Right ventricle myocardium superior (tissue), 1 donor: ENCODE measurements at regions not wholly inside any gene's neighbourhood (a gene's known extent, or its start where the extent isn't known, plus 50 kb on each side); places are given as distances from the start of the nearest gene placed in this dataset.
"Not testable (repeated sequence)": the region's sequence is repeated elsewhere in the genome, so short reads cannot be mapped to it uniquely, and the experiment has no call there.

Experiments used
- ATAC-seq: fragments of 200-7000 bp; cut with Tn5 transposase; one replicate; pipeline ENCODE4 v1.9.1; 2020; ENCODE audit warnings: mild to moderate bottlenecking; ENCODE audit not compliant: poor library complexity
- DNase-seq: peaks from one replicate; pipeline ENCODE4 v3.0.0-alpha.2; 2020
- intact Hi-C: fragments of 100-400 bp; cut with DNase I; formaldehyde crosslinking; loops from one replicate; pipeline ENCODE4 v1.11.2; 2022
- donor health status: DM: no; HTN: yes; CAD: no; lungs with severe emphysema.

DNA sequence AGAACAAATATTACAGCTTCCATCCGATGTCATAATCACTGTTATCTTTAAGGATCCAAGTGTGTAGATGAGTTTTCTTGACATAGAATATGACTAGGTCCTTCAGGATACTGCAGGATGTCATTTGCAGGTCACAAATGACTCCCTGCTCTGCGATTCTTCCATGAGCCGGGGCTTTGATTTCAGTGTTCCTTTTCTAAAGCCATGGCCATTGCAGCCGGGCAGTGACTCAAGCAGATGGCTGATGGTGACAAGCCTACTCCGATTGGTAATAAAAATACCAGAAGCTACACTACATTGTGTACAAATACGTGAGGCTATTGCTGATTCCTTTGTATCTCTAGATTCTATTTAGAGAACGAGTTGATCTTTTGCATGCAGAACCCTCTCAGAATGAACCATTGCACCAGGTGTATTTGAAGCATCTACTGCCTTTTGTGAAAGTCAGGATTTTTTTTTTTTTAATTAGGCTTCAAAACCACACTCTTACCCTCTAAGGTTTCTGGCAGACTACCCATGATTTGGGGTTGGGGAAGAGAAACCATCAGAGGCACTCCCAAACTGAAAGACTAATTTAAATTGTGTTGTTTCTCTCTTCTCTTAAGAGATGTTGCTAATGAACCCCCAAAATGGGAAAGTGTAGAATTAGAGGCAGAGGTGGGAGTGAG lies 271.0 kb upstream of the ADRA1B start:
- intact Hi-C loops, result no loop called here
- DNase-seq (no peak), ATAC-seq (peak; percentile 25)

DNA sequence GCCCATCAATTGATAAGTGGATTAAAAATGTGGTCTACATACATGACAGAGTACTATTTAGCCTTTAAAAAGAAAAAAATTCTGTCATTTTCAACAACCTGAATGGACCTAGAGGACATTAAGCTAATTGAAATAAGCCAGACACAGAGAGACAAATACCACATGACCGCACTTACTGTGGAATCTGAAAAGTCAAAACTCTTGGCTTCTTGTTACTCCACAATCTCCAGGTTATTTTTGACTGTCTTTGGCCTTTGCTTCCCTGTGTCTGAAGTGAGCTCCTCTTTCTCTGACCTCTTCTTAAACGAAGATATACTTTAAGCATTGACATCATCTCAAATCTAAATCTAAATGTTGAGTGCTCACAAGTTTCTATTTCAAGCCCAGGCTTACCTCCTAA lies 265.5 kb upstream of the ADRA1B start:
- DNase-seq, result no peak
- peak; percentile 89 for ATAC-seq
- intact Hi-C loops, result no loop called here

GRCh38 chr5:159655757-159656409 lies 260.4 kb upstream of the ADRA1B start:
- DNase-seq, result no peak
- ATAC-seq, result peak; percentile 34
- intact Hi-C loops, result no loop called here

- no peak for ATAC-seq
- no peak for DNase-seq
- intact Hi-C loops, result no loop called here
Measured at GRCh38 chr5:159657298-159657697, 259.0 kb upstream of the ADRA1B start.

DNA sequence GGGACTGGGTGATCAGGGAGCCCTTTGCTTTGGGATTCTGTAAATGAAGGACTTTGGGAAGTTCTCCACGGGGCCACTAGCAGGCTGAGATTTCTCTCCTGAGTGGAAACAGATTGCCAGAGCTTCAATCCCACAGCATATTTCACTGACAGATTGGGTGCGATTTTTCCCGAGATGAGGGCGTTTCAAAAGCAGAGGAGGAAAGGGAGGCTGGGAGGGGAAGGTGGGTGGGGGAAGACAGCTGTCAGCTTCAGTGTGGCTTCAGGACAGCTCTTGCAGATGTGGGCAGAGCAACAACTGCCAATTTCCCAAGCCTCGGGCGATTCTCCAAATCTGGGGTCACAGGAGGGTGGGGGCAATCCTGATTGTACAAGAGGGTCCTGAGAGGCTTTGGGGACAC lies 258.5 kb upstream of the ADRA1B start:
- ATAC-seq (peak; percentile 35), DNase-seq (no peak)
- intact Hi-C loops, result no loop called here

DNA sequence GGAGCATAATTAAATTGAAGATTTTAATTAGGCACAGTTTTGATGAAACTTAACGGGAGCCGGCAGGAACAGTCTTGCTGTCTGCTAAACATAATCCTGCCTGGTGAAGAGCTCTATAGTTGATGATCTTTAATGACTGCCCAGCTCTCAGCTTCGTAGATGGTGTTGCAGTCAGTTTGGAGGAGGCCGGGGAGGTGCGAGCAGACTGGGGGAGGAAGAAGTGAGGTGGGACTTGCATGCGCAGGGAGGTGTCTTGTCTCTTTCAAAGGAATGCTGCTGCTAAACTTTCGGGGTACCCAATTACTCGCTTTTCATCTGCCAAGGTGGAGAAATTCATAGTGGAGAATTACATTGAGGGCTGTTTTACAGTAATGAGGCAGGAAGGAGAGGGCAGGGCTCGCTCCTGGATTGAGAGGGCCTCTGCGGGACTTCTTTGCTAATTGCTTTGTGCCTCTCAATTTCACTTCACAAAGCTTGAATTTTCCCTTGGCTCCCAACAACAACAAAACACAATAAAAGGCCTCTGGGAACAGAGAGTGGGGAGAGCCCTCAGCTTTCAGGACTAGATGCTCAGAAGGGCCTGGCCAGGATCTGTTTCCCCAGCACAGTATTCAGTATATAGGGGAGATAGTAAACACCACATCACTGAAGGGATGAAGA lies 257.9 kb upstream of the ADRA1B start:
- intact Hi-C loops, result no loop called here
- no peak for ATAC-seq

DNA sequence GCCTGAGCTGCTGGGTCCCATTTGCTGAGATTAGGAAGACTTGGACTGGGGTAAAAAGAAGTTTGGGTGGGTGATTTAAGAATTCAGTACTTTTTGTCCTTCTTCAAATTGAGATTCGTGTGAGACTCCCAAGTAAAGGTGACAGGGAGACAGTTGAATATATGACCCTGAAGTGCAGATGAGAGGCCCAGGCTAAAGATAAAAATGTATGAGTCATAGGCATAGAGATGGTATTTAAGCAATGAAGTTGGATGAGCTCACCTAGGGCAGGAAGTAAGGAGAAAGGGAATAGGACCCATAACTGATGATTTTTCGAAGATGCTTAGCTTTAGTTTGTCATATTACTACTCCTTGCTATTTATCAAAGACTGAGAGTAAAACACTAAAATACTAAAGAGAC lies 255.9 kb upstream of the ADRA1B start:
- intact Hi-C loops, result no loop called here
- ATAC-seq (no peak), DNase-seq (no peak)

More for the DNA sequence above, 257.9 kb upstream of the ADRA1B start:
- no peak for DNase-seq

DNA sequence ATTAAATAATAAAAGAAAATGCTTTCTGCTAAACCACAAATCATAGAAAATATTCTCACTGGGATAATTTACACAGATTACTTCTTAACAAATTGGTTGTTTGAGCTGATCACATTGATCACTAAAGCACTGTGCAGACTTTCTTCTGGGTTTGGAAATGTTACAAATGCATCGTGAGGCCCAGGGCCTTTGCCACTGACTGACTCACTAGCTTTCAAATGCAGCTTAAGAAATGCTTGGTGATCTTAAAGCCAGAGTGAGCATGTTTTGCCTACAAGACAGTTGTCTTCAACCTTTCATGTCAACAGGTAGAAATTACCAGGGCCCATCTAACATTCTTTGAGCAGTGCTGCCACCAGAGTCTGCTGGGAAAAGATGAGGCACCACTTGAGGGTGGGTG lies 252.3 kb upstream of the ADRA1B start:
- ATAC-seq, result no peak
- DNase-seq, result no peak
- intact Hi-C loops, result no loop called here

DNA sequence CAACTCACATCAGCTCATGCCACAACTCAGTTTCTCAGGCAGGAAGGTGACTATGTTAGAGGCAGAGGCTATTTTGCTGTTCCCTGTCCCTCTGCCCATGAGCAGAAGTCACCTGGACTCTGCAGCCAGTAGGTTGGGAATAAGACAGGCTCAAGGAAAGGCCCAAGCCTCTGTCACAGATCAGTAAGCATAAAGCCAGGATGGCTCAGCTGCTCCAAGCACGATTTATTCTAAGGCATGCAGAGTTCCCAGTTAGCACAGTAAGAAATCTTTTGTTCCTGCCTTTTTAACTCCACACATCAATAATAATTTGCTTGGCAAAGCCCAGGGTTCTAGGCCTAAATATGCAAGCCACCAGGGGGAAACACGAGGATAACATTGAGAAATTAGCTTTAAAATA lies 249.0 kb upstream of the ADRA1B start:
- no peak for DNase-seq
- intact Hi-C loops, result no loop called here
- no peak for ATAC-seq

DNA sequence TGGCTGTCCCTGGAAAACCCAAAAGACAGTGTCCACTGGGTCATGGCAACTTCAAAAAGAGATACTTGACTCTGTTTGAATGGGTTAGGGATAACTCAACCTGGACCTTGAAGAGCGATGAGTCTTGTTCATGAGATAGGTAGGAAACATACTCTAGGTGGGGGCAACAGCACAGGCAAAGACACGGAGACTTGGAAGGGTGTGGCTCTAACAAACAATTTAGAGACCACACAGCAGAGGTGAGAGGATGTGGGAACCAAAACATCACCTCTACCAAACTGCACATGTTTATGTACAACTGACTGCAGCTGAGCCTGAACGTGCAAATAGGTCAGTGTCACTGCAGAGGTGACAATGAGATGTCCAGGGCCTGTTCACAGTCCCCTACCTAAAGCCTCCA lies 247.7 kb upstream of the ADRA1B start:
- DNase-seq (no peak), ATAC-seq (no peak)
- intact Hi-C loops, result no loop called here

DNA sequence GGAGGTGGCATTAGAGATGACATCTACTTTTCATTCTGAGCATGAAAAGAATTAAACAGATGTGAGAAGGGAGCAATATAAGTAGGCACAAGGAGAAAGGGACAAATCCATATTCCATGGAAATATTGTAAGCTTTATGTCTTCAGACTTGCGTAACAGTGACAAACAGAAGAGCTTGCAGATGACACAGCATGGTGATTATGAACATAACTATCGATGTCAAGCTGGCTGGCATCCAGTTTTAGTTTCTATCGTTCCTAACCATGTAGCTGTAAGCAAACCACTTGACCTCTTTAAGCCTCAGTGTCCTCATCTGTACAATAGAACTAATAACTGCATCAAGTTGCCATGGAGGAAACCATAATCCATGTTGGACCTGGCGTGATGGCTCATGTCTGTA lies 246.7 kb upstream of the ADRA1B start:
- ATAC-seq (no peak), DNase-seq (no peak)
- intact Hi-C loops, result no loop called here

GRCh38 chr5:159671886-159672285 lies 244.4 kb upstream of the ADRA1B start:
- no peak for ATAC-seq
- intact Hi-C loops, result no loop called here
- DNase-seq, result no peak

- no peak for ATAC-seq
Measured at GRCh38 chr5:159673538-159673937, 242.7 kb upstream of the ADRA1B start.

DNA sequence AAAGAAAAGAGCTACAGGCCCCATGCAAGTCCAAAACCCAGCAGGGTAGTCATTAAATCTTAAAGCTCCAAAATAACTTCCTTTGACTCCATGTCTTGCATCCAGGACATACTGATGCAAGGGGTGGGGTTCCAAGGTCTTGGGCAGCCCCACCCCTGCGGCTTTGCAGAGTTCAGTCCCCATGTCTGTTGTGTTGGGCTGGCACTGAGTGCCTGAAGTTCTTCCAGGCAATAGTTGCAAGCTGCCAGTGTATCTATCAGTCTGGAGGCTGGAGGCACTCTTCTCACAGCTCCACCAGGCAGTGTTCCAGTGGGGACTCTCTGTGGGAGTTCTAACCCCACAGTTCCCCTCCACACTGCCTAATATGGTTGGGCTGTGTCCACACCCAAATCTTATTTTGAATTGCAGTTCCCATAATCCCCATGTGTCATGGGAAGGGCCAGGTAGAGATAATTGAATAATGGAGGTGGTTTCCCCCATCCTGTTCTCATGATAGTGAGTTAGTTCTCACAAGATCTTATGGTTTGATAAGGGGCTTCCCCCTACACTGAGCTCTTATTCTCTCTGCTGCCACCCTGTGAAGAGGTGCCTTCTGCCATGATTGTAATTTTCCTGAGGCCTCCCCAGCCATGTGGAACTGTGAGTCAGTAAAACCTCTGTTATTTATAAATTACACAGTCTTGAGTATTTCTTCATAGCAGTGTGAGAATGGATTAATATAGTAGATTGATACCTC lies 237.5 kb upstream of the ADRA1B start:
- no peak for DNase-seq
- intact Hi-C loops, result no loop called here

More at GRCh38 chr5:159673538-159673937, 242.7 kb upstream of the ADRA1B start:
- no peak for DNase-seq
- intact Hi-C loops, result no loop called here

GRCh38 chr5:159680095-159680494 lies 236.2 kb upstream of the ADRA1B start:
- intact Hi-C loops, result no loop called here
- no peak for DNase-seq
- no peak for ATAC-seq

More for the DNA sequence above, 237.5 kb upstream of the ADRA1B start:
- ATAC-seq, result no peak

GRCh38 chr5:159681661-159682060 lies 234.6 kb upstream of the ADRA1B start:
- ATAC-seq, result no peak
- DNase-seq, result no peak
- intact Hi-C loops, result no loop called here

DNA sequence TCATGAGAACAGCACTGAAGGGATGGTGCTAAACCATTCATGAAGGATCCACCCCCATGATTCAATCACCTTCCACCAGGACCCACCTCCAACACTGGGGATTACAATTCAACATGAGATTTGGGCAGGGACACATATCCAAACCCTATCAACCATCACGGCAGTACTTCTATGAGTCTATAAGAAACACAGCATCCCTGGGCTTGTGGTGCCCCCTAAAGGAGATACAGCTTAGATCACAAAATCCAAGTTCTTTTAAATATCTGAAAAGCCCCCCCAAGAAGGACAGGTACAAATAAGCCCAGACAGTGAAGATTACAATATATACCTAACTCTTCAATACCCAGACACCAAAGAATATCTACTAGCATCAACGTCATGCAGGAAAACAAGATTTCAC lies 233.7 kb upstream of the ADRA1B start:
- DNase-seq (no peak), ATAC-seq (no peak)
- intact Hi-C loops, result no loop called here

GRCh38 chr5:159687892-159688291 lies 228.4 kb upstream of the ADRA1B start:
- intact Hi-C loops, ATAC-seq, DNase-seq: not testable (repeated sequence)

GRCh38 chr5:159695741-159696294 lies 220.5 kb upstream of the ADRA1B start:
- no peak for DNase-seq
- intact Hi-C loops, result no loop called here
- ATAC-seq, result no peak
